HEK293 (cell line): ENCODE measurements at regions not wholly inside any gene's neighbourhood (a gene's known extent, or its start where the extent isn't known, plus 50 kb on each side); places are given as distances from the start of the nearest gene placed in this dataset.

Source experiments
- CTCF ChIA-PET: fragments of 350-600 bp; formaldehyde crosslinking; extraction: SDS; loops from one replicate; lab custom pipeline; 2021; ENCODE audit warnings: antibody characterized with exemption; lab: Yijun Ruan, JAX
- POLR2A ChIA-PET: fragments of 300-600 bp; formaldehyde crosslinking; extraction: SDS; loops from one replicate; lab custom pipeline; 2020; ENCODE audit warnings: antibody characterized with exemption, inconsistent platforms; lab: Yijun Ruan, JAX
- H3K27ac ChIP-seq: fragments of 200-500 bp; sonication (Bioruptor generic); 2 replicates; pipeline ENCODE4 v1.5.1; 2014; ENCODE audit warnings: low read depth, low read length, control low read depth, inconsistent platforms; ENCODE audit errors: extremely low read depth
- H3K36me3 ChIP-seq, 2 experiments: fragments of 200-500 bp in 1 of 2; sonication (Bioruptor generic) in 1 of 2; 1 replicate in 1 of 2; 2 replicates in 1 of 2; pipeline ENCODE4 v1.5.1; 2014 to 2017; ENCODE audit warnings: inconsistent platforms in 2 of 2, low read length in 2 of 2; ENCODE audit not compliant: control insufficient read depth in 2 of 2, insufficient read depth in 1 of 2
- H3K4me1 ChIP-seq: fragments of 200-500 bp; sonication (Bioruptor generic); 2 replicates; pipeline ENCODE4 v1.5.1; 2014; ENCODE audit warnings: mild to moderate bottlenecking, low read length, inconsistent platforms; ENCODE audit not compliant: control insufficient read depth, insufficient read depth
- H3K4me3 ChIP-seq: 2 replicates; pipeline ENCODE4 v1.5.1; 2011; ENCODE audit warnings: low read depth, mild to moderate bottlenecking, control low read depth, low read length, moderate library complexity
- H3K9me3 ChIP-seq: fragments of 200-500 bp; sonication (Bioruptor generic); 2 replicates; pipeline ENCODE4 v1.5.1; 2014; ENCODE audit warnings: low read depth, low read length, inconsistent platforms; ENCODE audit not compliant: control insufficient read depth, insufficient read depth
- CTCF ChIP-seq: fragments of 450-650 bp; formaldehyde crosslinking; IDR thresholded peaks from 2 replicates; pipeline ENCODE4 v1.5.1; 2016; ENCODE audit warnings: missing biosample characterization, missing genetic modification characterization
- HOXA7 ChIP-seq: sonication (generic); formaldehyde crosslinking; IDR thresholded peaks from 2 replicates; pipeline ENCODE4 v1.8.1; 2022; ENCODE audit warnings: missing genetic modification reagents, borderline replicate concordance
- OVOL3 ChIP-seq: fragments of 450-650 bp; formaldehyde crosslinking; IDR thresholded peaks from 2 replicates; pipeline ENCODE4 v1.5.1; 2016; ENCODE audit warnings: missing biosample characterization, missing genetic modification characterization
- PRDM1 ChIP-seq: fragments of 450-650 bp; formaldehyde crosslinking; IDR thresholded peaks from 2 replicates; pipeline ENCODE4; 2016; ENCODE audit warnings: missing biosample characterization, missing genetic modification characterization
- SALL2 ChIP-seq: fragments of 450-650 bp; formaldehyde crosslinking; IDR thresholded peaks from 2 replicates; pipeline ENCODE4 v1.5.0; 2017; ENCODE audit warnings: missing biosample characterization, mild to moderate bottlenecking, missing genetic modification characterization, borderline replicate concordance
- ZBTB10 ChIP-seq: fragments of 450-650 bp; formaldehyde crosslinking; IDR thresholded peaks from 2 replicates; pipeline ENCODE4 v1.5.1; 2016; ENCODE audit warnings: missing biosample characterization, missing genetic modification characterization
- ZBTB11 ChIP-seq: fragments of 450-650 bp; formaldehyde crosslinking; conservative IDR thresholded peaks from 2 replicates; pipeline ENCODE4 v1.5.1; 2016; ENCODE audit warnings: low read depth, missing biosample characterization, missing genetic modification characterization
- ZBTB20 ChIP-seq: fragments of 450-650 bp; formaldehyde crosslinking; IDR thresholded peaks from 2 replicates; pipeline ENCODE4 v1.5.1; 2016; ENCODE audit warnings: missing biosample characterization, missing genetic modification characterization
- ZNF221 ChIP-seq: fragments of 450-650 bp; formaldehyde crosslinking; IDR thresholded peaks from 2 replicates; pipeline ENCODE4 v1.5.1; 2017; ENCODE audit warnings: missing biosample characterization, missing genetic modification characterization, borderline replicate concordance
- ZNF423 ChIP-seq: fragments of 450-650 bp; formaldehyde crosslinking; IDR thresholded peaks from 2 replicates; pipeline ENCODE4 v1.5.1; 2016; ENCODE audit warnings: missing biosample characterization, missing genetic modification characterization
- ZNF513 ChIP-seq: fragments of 450-650 bp; IDR thresholded peaks from 2 replicates; pipeline ENCODE4 v1.5.1; 2018; ENCODE audit warnings: missing biosample characterization, missing genetic modification characterization
- ZNF580 ChIP-seq: fragments of 450-650 bp; formaldehyde crosslinking; IDR thresholded peaks from 2 replicates; pipeline ENCODE4 v1.5.1; 2016; ENCODE audit warnings: missing biosample characterization, missing genetic modification characterization
- ZXDB ChIP-seq: fragments of 450-650 bp; formaldehyde crosslinking; IDR thresholded peaks from 2 replicates; pipeline ENCODE4 v1.5.1; 2016; ENCODE audit warnings: missing biosample characterization, missing genetic modification characterization

GRCh38 chr4:117831060-117831683 is 203.1 kb upstream of the NDST3 start:
- POLR2A ChIA-PET = no interaction called here
- TF ChIP-seq ZNF221 (tag by site-specific recombination) (no peak), OVOL3 (tag by site-specific recombination) (no peak), ZNF513 (tag by site-specific recombination) (no peak), CTCF (tag by site-specific recombination) (no peak), ZXDB (tag by site-specific recombination) (no peak), ZBTB11 (no peak), ZNF423 (tag by site-specific recombination) (no peak), HOXA7 (CRISPR knock-in tag) (no peak), SALL2 (tag by site-specific recombination) (no peak)

GRCh38 chr4:117835566-117835965 is 198.7 kb upstream of the NDST3 start:
- Histone ChIP-seq H3K4me3 (no peak overlapping the region), H3K27ac (no peak overlapping the region), H3K36me3 (no peaks in the 10 kb centered on the region), H3K9me3 (no peaks in the 10 kb centered on the region), H3K4me1 (no peaks in the 10 kb centered on the region)
- TF ChIP-seq ZNF580 (tag by site-specific recombination) (no peak), PRDM1 (no peak), ZBTB20 (tag by site-specific recombination) (no peak), ZBTB10 (tag by site-specific recombination) (no peak)
- POLR2A ChIA-PET = no interaction called here
- CTCF ChIA-PET = no interaction called here

More at GRCh38 chr4:117831060-117831683, 203.1 kb upstream of the NDST3 start:
- Histone ChIP-seq H3K9me3 (no peaks in the 10 kb centered on the region), H3K4me1 (no peaks in the 10 kb centered on the region), H3K27ac (no peak overlapping the region), H3K4me3 (no peak overlapping the region), H3K36me3 (no peaks in the 10 kb centered on the region)
- CTCF ChIA-PET = no interaction called here
